OCI-LY1 (cell line): ENCODE measurements at regions not wholly inside any gene's neighbourhood (a gene's known extent, or its start where the extent isn't known, plus 50 kb on each side); places are given as distances from the start of the nearest gene placed in this dataset.

Experiments
- CTCF ChIP-seq: fragments of 200-600 bp; sonication (generic), shearing (Covaris generic); IDR thresholded peaks from 2 replicates; pipeline ENCODE4 v1.5.1; 2017; ENCODE audit warnings: mild to moderate bottlenecking, antibody characterized with exemption, low read length, moderate library complexity, mixed read lengths
- EZH2 ChIP-seq: fragments of 200-600 bp; sonication (generic), shearing (Covaris generic); IDR thresholded peaks from 2 replicates; pipeline ENCODE4 v1.8.0; 2017; ENCODE audit warnings: borderline replicate concordance, mixed run types, mild to moderate bottlenecking, antibody characterized with exemption, low read length, moderate library complexity, mixed read lengths

- TF ChIP-seq CTCF (no peak), EZH2 (no peak)
These were observed 237.0 kb upstream of the UBE2E3 start for GRCh38 chr2:180743401-180743800.
